DND-41 (cell line): ENCODE measurements at regions not wholly inside any gene's neighbourhood (a gene's known extent, or its start where the extent isn't known, plus 50 kb on each side); places are given as distances from the start of the nearest gene placed in this dataset.

Experiments
- ATAC-seq: fragments of 200-7000 bp; cut with Tn5 transposase; 3 replicates; pipeline ENCODE4 v1.9.1; 2021; ENCODE audit warnings: low read depth; ENCODE audit not compliant: insufficient read depth
- DNase-seq: peaks from one replicate; pipeline ENCODE4 v3.0.0-alpha.2; 2020
- H2AFZ ChIP-seq: 2 replicates; pipeline ENCODE4 v1.6.0; 2012; ENCODE audit warnings: low read depth, low read length
- H3K27ac ChIP-seq: 2 replicates; pipeline ENCODE4 v1.5.1; 2012; ENCODE audit warnings: low read length, inconsistent platforms
- H3K27me3 ChIP-seq: fragments of 200-600 bp; sonication (generic); 2 replicates; pipeline ENCODE4 v1.6.0; 2012; ENCODE audit warnings: low read length, mild to moderate bottlenecking, inconsistent platforms; ENCODE audit not compliant: insufficient read depth, poor library complexity
- H3K36me3 ChIP-seq: 2 replicates; pipeline ENCODE4 v1.5.1; 2012; ENCODE audit warnings: low read length, inconsistent platforms; ENCODE audit not compliant: insufficient read depth
- H3K4me1 ChIP-seq: 2 replicates; pipeline ENCODE4 v1.5.1; 2012; ENCODE audit warnings: mild to moderate bottlenecking, low read length; ENCODE audit not compliant: insufficient read depth
- H3K4me2 ChIP-seq: 2 replicates; pipeline ENCODE4 v1.6.0; 2012; ENCODE audit warnings: mild to moderate bottlenecking, moderate library complexity, low read length, inconsistent platforms; ENCODE audit not compliant: insufficient read depth
- H3K4me3 ChIP-seq, 2 experiments: fragments of 200-600 bp in 1 of 2; shearing (Covaris generic) in 1 of 2; 2 replicates each; pipeline ENCODE4 v1.5.1; 2012 to 2016; ENCODE audit warnings: inconsistent platforms in 2 of 2, low read length in 2 of 2, mild to moderate bottlenecking in 2 of 2, low read depth in 1 of 2, moderate library complexity in 1 of 2
- H3K79me2 ChIP-seq: 2 replicates; pipeline ENCODE4 v1.6.0; 2012; ENCODE audit warnings: low read length, inconsistent platforms; ENCODE audit not compliant: insufficient read depth
- H3K9ac ChIP-seq: 2 replicates; pipeline ENCODE4 v1.6.0; 2012; ENCODE audit warnings: low read depth, mild to moderate bottlenecking, inconsistent platforms, low read length, moderate library complexity
- H3K9me3 ChIP-seq: 2 replicates; pipeline ENCODE4 v1.5.1; 2012; ENCODE audit warnings: low read length, moderate library complexity, mild to moderate bottlenecking, inconsistent platforms; ENCODE audit not compliant: insufficient read depth, severe bottlenecking
- H4K20me1 ChIP-seq: 2 replicates; pipeline ENCODE4 v1.6.0; 2012; ENCODE audit warnings: low read length; ENCODE audit not compliant: insufficient read depth
- EZH2 ChIP-seq: IDR thresholded peaks from 3 replicates; pipeline ENCODE4 v1.6.1; 2012; ENCODE audit warnings: borderline replicate concordance, low read depth, mild to moderate bottlenecking, moderate library complexity, low read length, inconsistent platforms; ENCODE audit not compliant: severe bottlenecking
- TF ChIP-seq, protein P1 (sequence below): IDR thresholded peaks from 2 replicates; pipeline ENCODE4 v1.5.1; 2012; ENCODE audit warnings: borderline replicate concordance, low read length, moderate library complexity, mild to moderate bottlenecking; ENCODE audit not compliant: poor library complexity, severe bottlenecking; ENCODE audit errors: extremely low read depth

DNA sequence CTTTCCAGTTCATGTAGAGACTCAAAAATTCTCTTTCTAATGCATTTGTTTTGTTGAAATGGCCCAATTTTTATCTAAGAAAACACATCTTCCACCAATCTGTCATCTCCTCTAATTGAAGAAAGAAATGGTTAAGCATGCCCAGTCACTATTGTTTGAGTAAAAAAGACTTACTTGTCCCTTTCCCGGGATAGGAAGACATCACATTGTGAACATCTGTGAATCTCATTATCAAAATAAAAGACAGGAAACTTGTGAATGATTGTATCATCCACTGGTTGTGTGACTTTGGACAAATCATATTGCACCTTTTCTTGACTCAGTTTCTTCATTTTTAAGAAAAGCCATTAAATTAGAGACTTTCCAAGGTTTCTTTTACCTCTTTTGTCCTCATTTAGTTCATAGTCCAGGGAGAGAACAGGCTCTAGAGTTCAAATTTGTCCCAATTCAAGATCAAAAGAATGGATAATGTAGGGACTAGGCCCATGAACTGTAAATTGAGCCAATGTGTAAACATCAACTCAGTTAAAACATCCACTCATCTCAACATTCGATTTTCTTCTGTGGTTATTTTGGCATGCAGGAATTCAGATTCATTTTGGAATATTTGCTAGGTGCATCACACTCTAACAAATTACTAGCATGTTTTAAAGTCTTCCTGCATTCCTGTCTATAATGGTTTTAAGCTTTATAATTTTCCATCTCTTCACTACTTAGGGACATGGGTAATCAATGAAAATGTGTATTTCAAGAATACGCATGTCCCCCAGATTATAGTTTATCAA is 838.0 kb upstream of the WWC1 start:
- no peaks in the 10 kb centered on the region for H3K9me3 ChIP-seq
- no peaks in the 10 kb centered on the region for H3K27me3 ChIP-seq
- no peak overlapping the region for H3K27ac ChIP-seq
- no peak for ATAC-seq
- no peak for TF ChIP-seq EZH2
- TF ChIP-seq, protein P1, sequence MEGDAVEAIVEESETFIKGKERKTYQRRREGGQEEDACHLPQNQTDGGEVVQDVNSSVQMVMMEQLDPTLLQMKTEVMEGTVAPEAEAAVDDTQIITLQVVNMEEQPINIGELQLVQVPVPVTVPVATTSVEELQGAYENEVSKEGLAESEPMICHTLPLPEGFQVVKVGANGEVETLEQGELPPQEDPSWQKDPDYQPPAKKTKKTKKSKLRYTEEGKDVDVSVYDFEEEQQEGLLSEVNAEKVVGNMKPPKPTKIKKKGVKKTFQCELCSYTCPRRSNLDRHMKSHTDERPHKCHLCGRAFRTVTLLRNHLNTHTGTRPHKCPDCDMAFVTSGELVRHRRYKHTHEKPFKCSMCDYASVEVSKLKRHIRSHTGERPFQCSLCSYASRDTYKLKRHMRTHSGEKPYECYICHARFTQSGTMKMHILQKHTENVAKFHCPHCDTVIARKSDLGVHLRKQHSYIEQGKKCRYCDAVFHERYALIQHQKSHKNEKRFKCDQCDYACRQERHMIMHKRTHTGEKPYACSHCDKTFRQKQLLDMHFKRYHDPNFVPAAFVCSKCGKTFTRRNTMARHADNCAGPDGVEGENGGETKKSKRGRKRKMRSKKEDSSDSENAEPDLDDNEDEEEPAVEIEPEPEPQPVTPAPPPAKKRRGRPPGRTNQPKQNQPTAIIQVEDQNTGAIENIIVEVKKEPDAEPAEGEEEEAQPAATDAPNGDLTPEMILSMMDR, result no peak
- H3K36me3 ChIP-seq, result no peaks in the 10 kb centered on the region
- no peaks in the 10 kb centered on the region for H3K4me1 ChIP-seq
- H3K4me2 ChIP-seq, result no peak overlapping the region
- no peaks in the 10 kb centered on the region for H3K79me2 ChIP-seq
- no peak overlapping the region for H3K9ac ChIP-seq
- H2AFZ ChIP-seq, result no peak overlapping the region
- no peak for DNase-seq
- no peak overlapping the region for H3K4me3 ChIP-seq
- H4K20me1 ChIP-seq, result no peaks in the 10 kb centered on the region

GRCh38 chr5:167458412-167458811 is 833.0 kb upstream of the WWC1 start:
- Histone ChIP-seq H3K4me1 (no peaks in the 10 kb centered on the region), H3K36me3 (no peaks in the 10 kb centered on the region), H3K4me2 (no peak overlapping the region), H3K79me2 (no peaks in the 10 kb centered on the region), H3K9ac (no peak overlapping the region), H3K27ac (no peak overlapping the region), H4K20me1 (no peaks in the 10 kb centered on the region), H3K4me3 (no peak overlapping the region), H3K27me3 (no peaks in the 10 kb centered on the region), H3K9me3 (no peaks in the 10 kb centered on the region), H2AFZ (no peak overlapping the region)
- ATAC-seq (no peak), DNase-seq (no peak)
- TF ChIP-seq EZH2, result no peak
- TF ChIP-seq, protein P1, result no peak

DNA sequence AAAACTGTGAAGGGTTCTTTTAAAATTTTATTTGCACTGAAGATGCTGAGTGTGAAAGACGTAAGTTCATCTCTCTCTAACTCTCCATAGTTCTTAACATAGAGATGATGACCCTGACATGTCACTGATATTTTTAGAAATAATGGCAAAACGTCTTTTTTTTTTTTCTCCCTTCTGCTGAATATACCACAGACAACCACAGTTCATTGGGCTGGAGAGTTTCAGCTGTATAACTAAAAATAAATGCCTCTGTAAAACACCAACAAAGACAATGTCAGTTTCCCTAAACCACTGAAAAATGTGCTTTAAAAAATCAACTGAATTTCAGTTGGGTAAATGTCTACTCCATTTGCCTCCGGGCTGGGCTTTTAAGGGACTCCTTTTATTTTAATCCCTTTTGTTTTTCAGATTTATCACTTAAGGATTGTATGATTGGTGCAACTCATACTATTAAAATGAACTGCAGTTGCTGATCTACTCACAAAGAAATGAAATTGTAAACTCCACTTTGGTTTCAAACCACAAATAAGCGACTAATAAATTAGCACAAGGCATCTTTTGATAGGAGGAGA is 830.9 kb upstream of the WWC1 start:
- Histone ChIP-seq H4K20me1 (no peaks in the 10 kb centered on the region), H3K27me3 (no peaks in the 10 kb centered on the region), H2AFZ (no peak overlapping the region), H3K4me2 (no peak overlapping the region), H3K36me3 (no peaks in the 10 kb centered on the region), H3K27ac (no peak overlapping the region), H3K79me2 (no peaks in the 10 kb centered on the region), H3K4me1 (no peaks in the 10 kb centered on the region), H3K9ac (no peak overlapping the region), H3K9me3 (no peaks in the 10 kb centered on the region), H3K4me3 (no peak overlapping the region)
- DNase-seq (no peak), ATAC-seq (no peak)
- TF ChIP-seq, protein P1, result no peak
- no peak for TF ChIP-seq EZH2
